Heart right ventricle (tissue), 16 donors: ENCODE measurements at regions not wholly inside any gene's neighbourhood (a gene's known extent, or its start where the extent isn't known, plus 50 kb on each side); places are given as distances from the start of the nearest gene placed in this dataset.

Experiments
- ATAC-seq, 8 donors: fragments of 200-7000 bp; cut with Tn5 transposase; one replicate each; pipeline ENCODE4 v1.9.1; 2020; ENCODE audit warnings: mild to moderate bottlenecking in 8 of 8, moderate library complexity in 8 of 8, moderate number of reproducible peaks in 1 of 8
- DNase-seq, 2 donors: peaks; one replicate each; pipeline ENCODE4 v3.0.0-alpha.2; 2020
- H3K27ac ChIP-seq, 10 donors: fragments of 200-600 bp; sonication (generic) in 2 of 10; one replicate each; pipeline versions ENCODE4 v1.5.0 to v1.8.0; 2020 to 2022; ENCODE audit warnings: mild to moderate bottlenecking in 3 of 10
- H3K27me3 ChIP-seq, 7 donors: fragments of 200-600 bp; one replicate each; pipeline ENCODE4 v1.8.0; 2021 to 2022; ENCODE audit warnings: mild to moderate bottlenecking in 2 of 7
- H3K36me3 ChIP-seq, 9 donors: fragments of 200-600 bp; sonication (generic) in 1 of 9; one replicate each; pipeline versions ENCODE4 v1.5.0 to v1.8.0; 2020 to 2022; ENCODE audit warnings: mild to moderate bottlenecking in 2 of 9
- H3K4me1 ChIP-seq, 9 donors: fragments of 200-600 bp; sonication (generic) in 1 of 9; one replicate each; pipeline versions ENCODE4 v1.5.0 to v1.8.0; 2020 to 2022; ENCODE audit warnings: mild to moderate bottlenecking in 4 of 9
- H3K4me3 ChIP-seq, 10 donors: fragments of 200-600 bp; sonication (generic) in 2 of 10; one replicate each; pipeline versions ENCODE4 v1.5.0 to v1.8.0; 2020 to 2022; ENCODE audit warnings: mild to moderate bottlenecking in 7 of 10, moderate library complexity in 2 of 10
- H3K9me3 ChIP-seq, 11 donors: fragments of 200-600 bp in 10 of 11; sonication (generic) in 2 of 11; one replicate each; pipeline versions ENCODE4 v1.5.0 to v1.8.0; 2013 to 2022; ENCODE audit warnings: mild to moderate bottlenecking in 2 of 11, control low read depth in 1 of 11, moderate library complexity in 1 of 11
- CTCF ChIP-seq, 9 donors: fragments of 200-600 bp; sonication (generic) in 2 of 9; IDR thresholded peaks; one replicate each; pipeline versions ENCODE4 v1.5.0 to v1.8.0; 2021 to 2022; ENCODE audit warnings: antibody characterized with exemption in 9 of 9, mild to moderate bottlenecking in 5 of 9, moderate library complexity in 1 of 9
- WGBS, 2 donors: extraction: QIAGEN DNeasy Blood & Tissue Kit; methylation state at CpG; one replicate each; pipeline ENCODE4 v1.1.7; 2013; ENCODE audit warnings: inconsistent platforms in 1 of 2; 5-methylcytosine and 5-hydroxymethylcytosine counted together
- intact Hi-C, 10 donors: fragments of 100-400 bp; cut with DNase I; formaldehyde crosslinking; loops; one replicate each; pipeline versions ENCODE4 v1.11.1 to v1.14.2; 2022
- donor health status: Arrhythmogenic right ventricular cardiomyopathy.
- donor health status: ischemic (EF 13 %, LVEDD 7.1; RV severe dilation, severe dysfunction).
- donor health status: healthy with polysubstance abuse.
- donor health status: DM: no; HTN: yes; CAD: no.
- donor health status: DM: no; HTN: no; CAD: no.
- donor health status: ischemic (EF 25% LVEDD 6.9; RV normal size, moderate dysfunction).
- donor health status: ischemic (EF 25% LVEDD 5.7; RV mildly dilated, moderate dysfunction).
- donor health status: healthy.
- donor health status: DM: yes; HTN: yes; CAD: no.
- donor health status: Ischemic cardiomyopathy.
- donor health status: ischemic (EF 35%, LVEDD 5.7; RV mildly dilated, moderate dysfunction).
- donor health status: nonischemic (EF 11% LVEDD 7.7; RV severe dilation, severe dysfunction).
- donor health status: DM: yes; HTN: yes; CAD: no.
- donor health status: PGD.
- donor health status: ischemic (EF 29% LVEDD 5.4; RV normal size, mild dysfunction).
- donor health status: nonischemic (EF 23%, LVEDD 6.1; RV moderate dilation, normal function).

GRCh38 chr14:34340025-34340625 is 121.9 kb downstream of the SPTSSA start:
- Histone ChIP-seq H3K9me3 (no peaks in the 10 kb centered on the region), H3K36me3 (no peaks in the 10 kb centered on the region), H3K4me3 (no peak overlapping the region), H3K27ac (no peak overlapping the region), H3K27me3 (no peaks in the 10 kb centered on the region), H3K4me1 (no peaks in the 10 kb centered on the region)
- no peak for DNase-seq
- WGBS, 2 donors = 54 to 70% methylated on average over 4 of the region's 4 CpGs
- no peak for TF ChIP-seq CTCF (IDR thresholded peaks at IDR 0.05)
- intact Hi-C loops = no loop called here
- no peak for ATAC-seq

GRCh38 chr14:34338056-34338455 is 124.0 kb downstream of the SPTSSA start:
- no peak for TF ChIP-seq CTCF (IDR thresholded peaks at IDR 0.05)
- 89% methylated on average over 2 of the region's 2 CpGs for WGBS, 2 donors

GRCh38 chr14:34336501-34336900 is 125.5 kb downstream of the SPTSSA start:
- Histone ChIP-seq H3K9me3 (no peaks in the 10 kb centered on the region), H3K4me3 (no peak overlapping the region), H3K27ac (no peak overlapping the region), H3K27me3 (no peaks in the 10 kb centered on the region), H3K4me1 (peaks cover 0 to 14% (median 0%) of the 10 kb centered on the region in 9 donors), H3K36me3 (no peaks in the 10 kb centered on the region)
- WGBS, 2 donors = 90 to 95% methylated on average over 1 of the region's 1 CpG
- ATAC-seq = no peak
- intact Hi-C loops = loop anchor here in 5 of 10 donors (10.0 kb wide), 4 partner anchors 158 to 1088 kb away; partner anchors contain the start of gene EAPP (in 1 of the 5)
- no peak for DNase-seq
- TF ChIP-seq CTCF (IDR thresholded peaks at IDR 0.05) = no peak

More at GRCh38 chr14:34338056-34338455, 124.0 kb downstream of the SPTSSA start:
- H3K27ac ChIP-seq = no peak overlapping the region
- no peaks in the 10 kb centered on the region for H3K27me3 ChIP-seq
- H3K36me3 ChIP-seq = no peaks in the 10 kb centered on the region
- H3K4me1 ChIP-seq = peaks cover 0 to 8% (median 0%) of the 10 kb centered on the region in 9 donors
- DNase-seq (no peak), ATAC-seq (no peak)
- H3K9me3 ChIP-seq = no peaks in the 10 kb centered on the region
- no peak overlapping the region for H3K4me3 ChIP-seq
- intact Hi-C loops = loop anchor here in 5 of 10 donors (10.0 kb wide), 4 partner anchors 157 to 1087 kb away; partner anchors contain the start of gene EAPP (in 1 of the 5)

DNA sequence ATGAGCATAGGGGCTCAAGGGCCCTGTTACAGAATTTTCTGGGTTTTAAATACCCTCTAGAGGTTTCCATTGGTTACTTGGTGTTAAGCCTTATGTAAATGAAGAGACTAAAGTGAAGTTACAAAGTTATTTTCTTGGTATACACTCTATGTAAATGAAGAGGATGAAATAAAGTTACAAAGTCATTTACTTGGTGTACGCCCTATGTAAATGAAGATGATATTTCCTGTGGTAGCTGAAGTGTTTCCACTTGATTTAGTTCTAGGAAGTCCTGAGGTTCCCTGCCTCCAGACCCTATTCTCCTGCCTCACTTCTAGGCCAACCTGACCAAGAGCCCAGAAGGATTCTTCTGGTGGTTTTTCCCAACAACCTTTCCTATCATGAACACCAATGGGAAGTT is 126.1 kb downstream of the SPTSSA start:
- WGBS, 2 donors = 85 to 91% methylated on average over 1 of the region's 1 CpG
- intact Hi-C loops = loop anchor here in 5 of 10 donors (10.0 kb wide), 4 partner anchors 159 to 1089 kb away; partner anchors contain the start of gene EAPP (in 1 of the 5)
- no peak overlapping the region for H3K4me3 ChIP-seq

More for the DNA sequence above, 126.1 kb downstream of the SPTSSA start:
- no peaks in the 10 kb centered on the region for H3K36me3 ChIP-seq
- H3K27me3 ChIP-seq = no peaks in the 10 kb centered on the region
- no peaks in the 10 kb centered on the region for H3K9me3 ChIP-seq
- H3K27ac ChIP-seq = no peak overlapping the region
- no peak for TF ChIP-seq CTCF (IDR thresholded peaks at IDR 0.05)
- peaks cover 0 to 19% (median 0%) of the 10 kb centered on the region in 9 donors for H3K4me1 ChIP-seq
- no peak for DNase-seq
- ATAC-seq = no peak
